ENCODE measurements at regions not wholly inside any gene's neighbourhood (a gene's known extent, or its start where the extent isn't known, plus 50 kb on each side); places are given as distances from the start of the nearest gene placed in this dataset.

DNA sequence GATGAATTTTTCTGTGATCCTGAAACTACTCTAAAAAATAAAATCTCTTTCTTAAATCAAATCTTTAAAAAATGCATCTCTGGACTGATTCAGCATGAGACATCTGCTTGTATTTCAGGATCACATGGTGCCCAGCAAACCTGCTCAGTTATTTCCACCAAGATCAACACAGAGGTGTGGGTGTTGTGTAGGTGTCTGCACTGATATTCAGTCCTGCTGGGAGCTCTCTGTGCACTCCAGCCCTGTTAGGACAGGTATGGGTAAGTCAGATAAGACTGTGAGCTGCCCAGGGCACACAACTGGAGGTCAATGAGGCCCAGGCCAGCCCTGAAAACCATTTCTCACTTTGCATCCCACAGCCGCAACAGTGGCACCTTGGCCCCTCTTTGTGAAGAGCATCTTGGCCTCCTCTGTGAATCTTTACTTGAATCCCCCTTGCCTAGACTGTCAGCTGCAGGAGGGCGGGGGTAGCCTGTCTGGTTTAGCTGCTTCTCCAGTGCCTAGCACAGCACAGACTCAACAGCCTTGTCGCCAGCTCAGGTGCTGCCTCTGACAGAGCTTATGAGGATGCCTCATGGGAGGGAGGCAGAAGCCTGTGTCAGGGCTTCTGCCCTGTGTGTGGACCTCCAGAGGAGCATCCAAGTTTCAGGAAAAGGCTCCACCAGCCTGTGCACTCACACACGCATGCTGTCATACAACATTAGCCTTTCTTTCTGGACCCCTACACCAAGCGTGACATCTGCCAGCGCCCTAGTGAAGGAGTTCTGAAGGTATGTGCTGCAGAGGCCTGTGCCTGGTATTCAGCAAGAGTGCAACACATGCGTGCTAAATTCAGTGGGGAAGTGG, 187.6 kb upstream of the CST7 start:
- DNase-seq (ENCODE audit: low spot score) (no peak), FAIRE-seq (no peak)

DNA sequence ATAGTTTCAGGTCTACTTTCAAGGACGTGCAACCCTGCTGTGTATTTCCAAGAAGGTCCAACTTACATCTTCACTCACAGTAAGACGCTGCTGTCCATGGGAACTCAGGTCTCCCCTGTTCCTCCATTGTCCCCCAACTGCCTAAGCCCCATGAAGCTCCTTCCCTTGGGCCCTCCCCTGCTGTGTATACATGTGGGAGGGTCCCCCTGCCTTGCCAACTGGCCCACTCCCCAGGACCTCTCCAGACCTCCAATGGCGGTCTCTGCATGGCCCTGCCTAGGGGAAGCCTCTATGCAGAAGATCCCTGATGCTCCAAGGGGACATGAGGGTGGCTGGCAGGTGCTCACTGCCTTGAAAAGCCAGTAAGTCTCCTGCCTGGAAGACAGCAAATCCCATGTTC, 186.7 kb upstream of the CST7 start:
- FAIRE-seq = no peak
- DNase-seq (ENCODE audit: low spot score) = no peak

DNA sequence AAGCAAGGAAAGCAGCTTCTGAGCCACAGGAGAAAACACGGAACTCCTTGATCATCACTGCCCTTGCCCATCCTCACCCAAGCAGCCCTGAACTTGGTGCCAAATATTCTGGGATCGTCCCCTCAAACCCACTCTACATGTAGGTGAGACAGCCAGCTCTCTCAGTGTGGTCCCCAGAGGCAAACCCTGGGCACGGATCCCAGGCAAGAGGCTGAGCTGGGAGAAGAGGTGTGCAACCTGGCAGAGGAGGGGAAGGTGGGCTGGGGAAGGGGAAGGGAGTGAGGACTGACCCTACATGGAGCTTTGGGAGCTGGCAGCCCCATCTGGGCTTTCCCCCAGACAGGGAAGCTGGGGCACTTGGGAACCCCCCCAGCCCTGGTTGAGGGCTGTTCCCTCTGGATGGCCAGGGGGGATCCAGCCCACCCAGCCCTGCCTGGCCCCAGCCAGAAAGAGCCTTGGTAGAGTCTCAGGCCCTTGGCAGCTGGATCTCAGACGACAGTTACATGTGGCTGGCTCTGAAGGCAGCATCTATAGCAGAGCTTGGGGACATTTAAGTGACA, 186.2 kb upstream of the CST7 start:
- FAIRE-seq = no peak
- DNase-seq (ENCODE audit: low spot score) = no peak

DNA sequence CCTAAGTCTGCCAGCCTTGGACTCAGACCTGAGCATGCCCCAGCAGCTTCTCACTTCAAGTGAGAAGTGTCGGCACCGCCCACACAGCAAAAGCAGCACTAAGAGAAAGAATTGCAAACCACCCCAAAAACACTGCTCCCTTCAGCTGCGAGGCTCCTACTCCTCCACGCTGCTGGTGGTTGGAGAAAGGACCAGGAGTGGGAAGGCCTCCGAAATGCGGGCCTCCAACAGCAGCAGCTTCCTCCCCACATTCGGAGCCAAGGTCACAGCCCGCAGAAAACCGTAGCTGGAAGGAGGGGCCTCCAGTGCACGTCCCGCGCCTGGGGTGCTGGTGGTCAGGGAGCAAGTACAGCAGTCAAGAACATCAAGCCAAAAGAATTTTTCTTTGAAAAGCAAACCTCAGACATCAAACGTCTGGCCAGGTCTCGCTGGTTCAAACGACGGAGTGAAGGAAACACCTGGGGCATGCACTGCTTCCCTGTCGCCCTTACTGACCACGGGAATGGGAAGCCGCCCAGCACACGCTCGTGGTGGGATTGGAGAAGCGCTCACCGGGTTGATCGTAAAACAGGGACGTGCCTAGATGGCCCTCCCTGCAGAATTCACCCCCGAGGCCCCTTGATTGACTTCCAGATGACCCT, 185.6 kb upstream of the CST7 start:
- FAIRE-seq = no peak

DNA sequence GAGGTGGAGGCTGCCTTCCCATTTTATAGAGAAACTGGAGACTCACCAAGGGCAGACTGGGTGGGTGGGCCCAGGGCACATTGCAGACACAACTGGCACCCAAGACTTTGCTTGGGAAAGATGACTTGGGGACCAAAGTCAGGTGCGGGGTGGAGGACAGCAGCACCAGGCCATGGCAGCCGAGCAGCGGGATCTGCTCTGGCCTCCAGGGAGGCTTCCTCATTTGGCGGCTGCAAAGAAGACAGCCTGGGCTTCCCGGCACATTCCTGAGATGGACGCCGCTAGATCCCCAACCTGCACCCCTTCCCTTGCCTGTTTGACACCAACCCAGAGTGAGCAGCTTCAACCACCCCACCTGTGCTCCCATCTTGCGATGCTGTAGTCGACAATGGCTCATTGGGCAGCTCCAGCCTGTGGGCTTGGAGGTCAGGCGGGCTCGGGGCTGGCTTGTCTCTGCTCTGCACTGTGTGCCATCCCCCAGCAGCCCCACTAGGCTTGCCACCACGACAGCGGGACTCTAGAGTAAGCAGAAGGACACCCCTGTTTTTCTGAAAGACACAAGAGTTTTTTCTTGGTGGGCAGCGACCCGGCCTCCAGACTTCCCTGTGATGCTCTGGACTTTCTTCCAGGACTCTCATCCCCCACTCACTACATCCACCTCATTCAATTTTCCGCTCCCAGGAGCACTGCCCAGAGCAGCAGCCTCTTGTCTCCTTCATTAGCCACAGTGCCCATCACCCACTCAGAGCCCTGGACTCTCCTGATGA, 184.9 kb upstream of the CST7 start:
- FAIRE-seq = no peak
- no peak for DNase-seq (ENCODE audit: low spot score)

More for the DNA sequence above, 185.6 kb upstream of the CST7 start:
- DNase-seq (ENCODE audit: low spot score) = no peak

DNA sequence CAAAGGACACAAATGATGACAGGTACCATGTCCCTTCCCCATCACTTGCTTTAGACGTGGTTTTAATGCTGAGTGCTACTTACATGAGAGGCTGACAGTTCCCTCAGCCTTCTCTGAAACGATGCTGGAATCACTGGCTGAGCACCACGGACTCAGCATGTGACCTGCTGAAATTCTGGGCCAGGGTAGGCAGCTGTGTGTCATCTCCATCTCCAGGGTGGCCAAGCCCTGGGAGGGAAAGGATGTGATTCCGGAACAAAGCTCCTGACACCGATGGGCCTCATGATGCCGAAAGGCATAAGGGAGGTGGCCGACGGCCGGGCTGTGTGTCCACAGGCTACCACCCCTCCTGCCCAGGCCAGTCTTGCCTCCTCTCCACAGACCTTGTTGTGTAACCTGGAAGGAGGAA, 184.3 kb upstream of the CST7 start:
- DNase-seq (ENCODE audit: low spot score) = no peak
- no peak for FAIRE-seq

DNA sequence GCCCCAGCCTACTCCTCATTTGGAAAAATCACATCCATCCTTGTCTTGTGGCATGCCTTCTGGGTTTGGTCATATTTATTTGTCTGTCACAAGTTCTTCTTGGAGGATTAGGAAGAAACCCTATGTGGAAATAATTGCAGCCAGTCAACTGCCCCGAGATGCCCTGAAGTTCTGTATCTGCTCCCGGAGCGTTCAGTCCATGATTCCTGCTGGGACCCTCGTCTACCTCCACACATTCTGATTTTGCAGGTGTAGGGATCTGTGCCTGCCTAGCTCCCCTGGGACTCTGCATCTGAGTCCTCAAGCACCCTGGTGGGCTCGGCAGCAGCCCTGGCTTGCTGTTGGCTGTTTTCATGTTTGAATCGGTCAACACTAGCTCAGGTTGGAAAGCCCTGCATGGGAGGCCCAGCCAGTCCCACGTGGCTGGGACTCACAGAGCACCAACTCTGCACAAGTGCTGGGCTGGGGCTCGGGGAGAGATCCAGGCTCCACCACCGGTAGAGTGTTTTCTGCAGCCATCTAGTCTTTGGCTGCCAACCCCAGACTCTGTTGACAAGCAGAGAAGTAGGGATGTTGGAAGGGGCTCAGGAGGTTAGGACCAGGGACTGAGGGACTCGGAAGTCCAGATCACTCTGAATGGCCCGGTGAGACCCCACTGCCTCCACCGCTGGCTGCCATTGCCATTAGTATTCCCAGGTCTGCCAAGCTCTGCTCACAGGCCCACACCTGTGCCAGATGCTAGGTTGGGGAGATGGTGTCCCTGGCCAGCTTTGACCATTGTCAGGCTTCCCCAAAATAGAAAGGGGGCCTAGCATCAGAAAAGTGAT, 183.5 kb upstream of the CST7 start:
- FAIRE-seq (no peak), DNase-seq (ENCODE audit: low spot score) (no peak)

DNA sequence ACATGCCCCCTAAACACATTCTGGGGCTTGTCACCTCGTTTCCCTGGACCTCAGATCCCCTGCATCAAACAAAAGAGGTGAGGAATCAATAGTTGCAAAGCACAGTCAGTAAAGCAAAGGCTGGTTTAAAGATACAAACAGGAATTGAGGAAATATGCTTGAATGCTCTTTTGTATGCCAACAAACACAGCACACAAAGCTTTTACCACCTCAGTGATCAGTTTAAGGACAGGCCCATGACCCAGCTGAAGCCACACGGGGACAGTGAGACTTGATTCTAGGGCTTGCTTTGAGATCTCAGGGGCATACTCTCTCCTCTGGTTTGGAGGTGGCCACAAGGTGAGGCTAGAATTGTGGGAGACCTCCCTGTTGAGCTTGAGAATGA, 182.9 kb upstream of the CST7 start:
- no peak for DNase-seq (ENCODE audit: low spot score)
- no peak for FAIRE-seq

DNA sequence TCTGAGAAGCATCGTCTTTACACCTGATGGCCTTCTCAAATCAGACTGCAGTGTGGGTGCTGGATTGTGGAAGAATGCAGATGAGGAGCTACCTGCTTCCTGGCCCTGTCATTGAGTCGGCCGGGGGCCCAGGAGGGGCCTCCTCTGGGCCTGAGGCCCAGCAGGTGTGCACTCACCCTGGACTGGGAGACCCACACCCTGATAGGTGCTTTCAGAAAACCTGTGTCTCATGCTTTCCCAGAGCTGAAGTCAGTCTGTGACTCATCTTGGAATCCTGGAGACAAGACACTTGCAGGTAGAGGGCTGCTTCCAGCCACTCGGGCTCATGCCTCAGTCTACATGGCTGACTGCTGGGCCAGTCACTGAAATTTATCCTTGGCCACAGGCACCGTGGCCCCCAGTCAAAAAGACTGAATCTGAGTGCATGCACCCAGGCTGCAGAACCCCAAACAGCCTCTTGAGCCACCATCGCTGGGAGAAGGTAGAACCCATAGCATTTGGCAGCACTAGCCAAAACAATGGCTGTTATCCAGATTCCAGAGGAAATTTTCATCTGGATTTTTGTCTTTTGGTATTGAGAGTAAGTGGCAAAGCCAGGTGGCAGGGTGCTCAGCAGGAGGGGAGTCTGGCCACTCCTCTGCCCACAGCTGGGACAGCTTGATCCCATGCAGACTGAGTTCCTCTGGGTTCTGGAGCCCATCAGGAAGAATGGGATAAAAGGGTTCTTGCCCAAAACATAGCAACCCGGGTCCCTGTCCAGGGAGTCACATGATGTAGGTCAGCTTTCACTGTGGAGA, 182.0 kb upstream of the CST7 start:
- FAIRE-seq (no peak), DNase-seq (ENCODE audit: low spot score) (no peak)

DNA sequence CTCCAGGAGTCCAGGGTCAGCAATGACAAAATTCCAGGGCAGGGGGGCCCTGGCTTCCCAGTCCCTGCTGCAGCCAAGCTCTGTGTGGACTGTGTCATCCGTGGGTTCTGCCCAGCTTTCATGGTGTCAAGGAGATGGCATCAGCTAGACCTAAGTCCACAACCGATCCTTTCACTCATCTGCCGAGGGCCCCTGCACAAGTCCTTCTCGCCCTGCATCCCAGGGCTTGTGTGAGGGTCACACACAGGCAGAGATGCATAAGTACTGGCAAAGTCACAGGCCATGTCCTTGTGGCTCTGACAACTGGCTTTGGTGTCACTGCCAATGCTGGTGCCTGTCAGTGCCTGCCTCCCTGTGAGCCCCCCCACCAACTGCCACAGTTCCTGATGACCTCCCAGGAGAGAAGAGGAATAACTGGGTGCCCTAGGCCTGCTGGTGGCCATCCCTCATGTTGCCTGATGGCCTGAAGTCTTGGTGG, 181.4 kb upstream of the CST7 start:
- DNase-seq (ENCODE audit: low spot score) (no peak), FAIRE-seq (no peak)

DNA sequence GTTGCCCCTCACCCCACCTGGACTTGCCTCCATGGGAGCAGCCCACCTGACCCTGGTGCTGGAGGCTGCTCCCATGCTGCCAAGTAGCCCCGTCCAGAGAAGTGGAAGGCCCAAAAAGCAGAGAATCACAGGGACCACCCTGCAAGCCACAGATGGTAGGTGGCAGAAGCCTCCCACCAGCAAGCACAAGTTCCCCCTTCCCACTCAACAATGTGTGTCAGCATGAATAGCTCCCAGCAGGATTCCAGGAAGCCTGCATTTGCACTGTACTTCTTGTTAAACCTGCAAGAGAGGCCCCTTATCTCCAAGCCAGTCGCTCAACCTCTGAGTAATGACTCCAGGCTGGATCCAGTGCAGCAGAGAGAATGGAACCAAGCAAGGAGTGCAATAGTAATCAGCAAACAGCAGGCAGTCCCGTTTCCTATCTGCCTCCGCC, 180.8 kb upstream of the CST7 start:
- no peak for FAIRE-seq
- DNase-seq (ENCODE audit: low spot score) = peak; percentile 26

DNA sequence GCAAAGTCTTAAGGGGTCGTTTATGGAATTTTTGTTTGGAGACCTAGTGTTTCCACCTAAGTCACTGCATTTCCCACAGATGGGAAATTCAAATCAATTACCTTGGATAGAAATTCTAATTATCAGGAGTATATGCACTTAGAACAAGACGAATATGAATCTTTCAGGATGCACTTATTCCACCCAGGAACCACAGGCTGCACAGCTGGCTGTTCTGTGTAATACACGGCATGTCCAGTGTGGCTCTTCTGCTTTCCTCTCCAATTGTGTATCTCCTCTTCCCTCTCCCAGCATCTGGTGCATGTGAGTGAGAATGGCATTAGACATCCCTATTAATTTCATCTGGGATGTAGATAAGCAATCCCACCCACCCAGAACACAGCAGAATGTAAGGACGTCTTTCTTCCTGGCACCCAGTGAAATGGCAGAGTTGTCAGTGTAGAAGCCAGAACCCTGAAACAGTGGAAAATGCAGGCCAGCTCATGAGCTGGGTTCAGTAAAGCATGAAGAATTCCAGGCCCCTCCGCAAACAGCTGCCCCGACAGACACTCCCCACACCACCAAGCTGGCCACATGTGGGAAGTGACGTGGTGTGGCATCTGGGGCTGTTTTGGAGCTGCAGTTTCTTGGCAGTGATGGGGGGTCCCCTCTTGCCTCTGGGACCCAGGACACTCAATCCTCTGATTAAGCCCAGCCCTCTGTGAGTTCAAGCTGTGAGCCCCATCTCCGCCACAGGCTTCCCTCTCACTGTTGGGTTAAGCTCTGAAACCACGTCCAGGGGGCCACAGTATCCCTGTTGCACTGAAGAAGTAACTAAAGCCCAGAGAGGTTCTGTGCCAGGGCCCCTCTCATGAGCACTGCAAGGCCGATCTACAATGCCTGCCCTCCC, 180.1 kb upstream of the CST7 start:
- DNase-seq (ENCODE audit: low spot score) = peak; percentile 43

DNA sequence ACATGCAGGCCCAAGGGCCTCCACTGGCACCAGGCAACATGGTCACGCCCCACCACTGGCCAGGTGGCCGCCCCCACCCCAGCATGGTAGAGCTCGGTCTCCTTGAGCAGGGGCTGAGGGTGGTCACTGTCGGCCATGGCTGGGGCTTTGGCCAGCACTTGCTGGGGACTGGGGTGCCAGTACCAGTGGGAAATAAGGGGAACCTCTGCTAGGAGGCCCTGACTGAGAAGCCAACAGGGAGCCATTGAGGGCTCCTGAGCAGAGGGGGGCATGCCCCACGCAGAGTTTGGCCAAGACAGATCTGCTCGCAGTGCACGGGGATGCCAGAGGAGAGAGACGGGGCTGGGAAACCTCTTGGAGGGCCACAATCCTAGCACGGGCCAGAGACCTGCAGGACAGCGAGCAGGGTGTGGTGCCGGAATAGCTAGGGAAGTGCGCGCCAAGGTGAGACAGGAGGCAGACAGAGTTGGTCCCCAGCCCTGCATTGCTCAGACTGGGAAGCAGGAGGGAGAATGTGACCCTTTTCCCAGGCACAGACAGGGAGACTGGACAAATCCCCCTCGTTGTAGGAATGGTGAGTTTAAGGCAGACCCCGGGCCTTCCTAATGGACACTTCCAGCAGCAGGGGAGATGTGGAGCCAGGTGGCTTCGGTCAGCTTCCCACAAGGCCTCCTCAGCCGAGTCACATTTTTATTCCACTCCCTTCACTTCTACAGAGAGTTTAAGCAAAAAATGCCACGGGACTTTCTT, 179.0 kb upstream of the CST7 start:
- DNase-seq (ENCODE audit: low spot score) (no peak), FAIRE-seq (no peak)

More for the DNA sequence above, 180.1 kb upstream of the CST7 start:
- FAIRE-seq = peak; percentile 65

DNA sequence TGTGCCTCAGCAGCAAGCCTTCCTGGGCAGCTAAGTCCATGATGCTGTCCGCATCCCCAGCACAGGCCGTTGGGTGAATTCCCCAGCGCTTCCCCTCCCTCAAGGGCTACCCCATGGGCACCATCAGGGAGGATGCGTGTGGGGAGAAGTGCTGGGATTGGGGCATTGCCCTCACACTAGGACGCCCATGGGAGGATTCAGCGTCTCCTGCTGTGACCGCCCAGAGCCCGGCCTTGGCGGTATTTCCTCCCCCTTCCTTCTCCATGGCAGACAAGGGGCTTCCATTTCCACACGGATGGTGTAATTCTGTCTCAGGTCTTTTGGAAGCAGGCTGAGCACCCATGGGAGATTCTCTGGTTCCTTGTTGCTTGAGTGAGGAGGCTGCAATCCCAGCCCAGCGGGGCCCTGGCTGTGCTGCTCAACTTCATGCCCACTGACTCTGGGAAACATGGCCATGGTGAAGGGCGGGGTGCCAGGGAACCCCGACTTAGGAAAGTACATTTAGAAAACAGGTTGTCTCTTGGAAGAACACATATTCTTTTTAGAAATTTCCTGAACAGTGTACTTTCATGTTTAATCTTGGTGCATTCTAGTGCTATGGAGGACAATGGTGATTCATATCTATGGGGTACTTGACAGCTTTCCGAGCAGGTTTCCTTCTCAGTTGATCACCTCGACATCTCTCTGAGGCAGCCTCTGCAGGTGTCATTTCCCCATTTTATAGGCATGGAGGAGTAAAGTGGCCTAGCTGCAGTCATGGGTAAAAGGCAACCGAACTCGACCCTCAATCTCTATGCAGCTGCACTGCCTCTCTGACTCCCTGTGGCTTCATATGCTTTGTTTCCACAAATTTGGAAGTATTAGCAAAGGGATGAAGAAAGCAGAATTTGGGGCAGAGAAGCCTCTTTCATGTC, 178.2 kb upstream of the CST7 start:
- DNase-seq (ENCODE audit: low spot score) (no peak), FAIRE-seq (no peak)

DNA sequence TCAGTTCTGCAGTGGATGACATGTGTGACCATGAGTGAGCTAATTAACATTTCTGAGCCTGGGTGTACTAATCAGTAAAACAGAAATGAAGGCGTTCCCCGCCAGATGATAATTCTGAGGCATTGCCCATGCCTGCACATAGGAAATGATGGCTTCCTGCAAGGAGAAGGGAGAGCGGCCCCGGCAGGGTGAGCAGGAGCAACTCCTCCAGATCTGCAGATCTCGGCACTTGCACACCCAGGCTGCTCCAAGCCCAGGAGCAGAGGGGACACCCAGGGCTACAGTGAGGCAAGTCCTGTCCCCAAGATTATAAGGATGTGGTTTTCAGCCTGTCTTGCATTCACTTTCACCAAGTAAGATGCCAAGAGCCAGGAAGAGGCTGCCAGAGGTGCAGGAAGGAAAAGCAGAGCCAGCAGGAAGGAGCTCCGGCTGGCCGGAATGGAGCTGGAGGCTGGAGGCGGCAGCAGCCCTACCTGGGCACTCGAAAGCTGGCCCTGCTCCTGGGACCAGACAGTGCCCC, 177.5 kb upstream of the CST7 start:
- DNase-seq (ENCODE audit: low spot score) = no peak
- FAIRE-seq = no peak

DNA sequence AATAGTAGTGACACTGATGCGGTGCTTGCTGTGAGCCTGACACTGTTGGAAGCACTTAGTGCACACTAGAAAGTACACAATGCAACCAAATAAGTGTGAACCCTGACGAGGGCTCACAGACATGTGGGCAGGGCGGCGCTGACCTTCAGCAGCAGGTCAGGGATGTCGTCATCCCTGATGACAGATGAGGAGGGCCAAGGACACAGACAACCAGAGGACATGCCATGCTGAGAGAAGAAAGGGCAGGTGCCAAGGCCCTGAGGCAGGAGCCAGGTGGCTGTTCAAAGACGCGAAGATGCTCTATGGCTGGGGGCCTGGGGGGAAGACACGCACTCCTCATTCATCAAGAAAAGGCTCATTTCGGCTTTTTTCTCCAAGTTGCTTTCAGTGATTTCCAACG, 176.4 kb upstream of the CST7 start:
- FAIRE-seq (no peak), DNase-seq (ENCODE audit: low spot score) (no peak)

DNA sequence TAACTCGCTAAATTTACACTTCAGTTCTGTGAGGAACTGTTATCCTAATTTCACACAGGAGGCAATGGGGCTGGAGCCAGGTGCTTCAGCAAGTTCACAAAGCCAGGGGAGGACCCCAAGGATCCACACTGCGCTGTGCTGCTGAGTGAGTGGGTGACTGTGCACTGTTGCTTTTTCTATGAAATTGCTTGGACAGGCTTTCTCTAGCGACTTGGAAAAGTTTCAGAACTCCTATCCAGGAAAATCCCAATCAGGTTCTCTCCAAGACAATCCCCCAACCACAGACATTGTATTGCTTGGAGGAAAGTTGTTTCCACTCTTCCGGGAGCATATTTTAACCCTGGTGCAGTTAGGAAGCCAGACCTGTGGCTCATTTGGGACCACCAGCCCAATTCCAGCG, 175.9 kb upstream of the CST7 start:
- no peak for DNase-seq (ENCODE audit: low spot score)
- no peak for FAIRE-seq

Data from RCC 7860 (cell line).